Endodermal cell (in vitro differentiated cells): ENCODE measurements at regions not wholly inside any gene's neighbourhood (a gene's known extent, or its start where the extent isn't known, plus 50 kb on each side); places are given as distances from the start of the nearest gene placed in this dataset.

Experiments used
- DNase-seq: peaks from one replicate; pipeline ENCODE4 v3.0.0-alpha.2; 2017
- H3K27ac ChIP-seq: 2 replicates; pipeline ENCODE4 v1.5.1; 2013; ENCODE audit warnings: mild to moderate bottlenecking, low read depth, low read length, moderate library complexity
- H3K27me3 ChIP-seq: 2 replicates; pipeline ENCODE4 v1.6.1; 2013; ENCODE audit warnings: mild to moderate bottlenecking, low read length, moderate library complexity; ENCODE audit not compliant: insufficient read depth, control insufficient read depth, poor library complexity, severe bottlenecking
- H3K36me3 ChIP-seq: 2 replicates; pipeline ENCODE4 v1.7.0; 2013; ENCODE audit warnings: mild to moderate bottlenecking, low read length, moderate library complexity; ENCODE audit not compliant: control insufficient read depth, insufficient read depth
- H3K4me1 ChIP-seq: one replicate; pipeline ENCODE4 v1.7.0; 2013; ENCODE audit warnings: low read length; ENCODE audit not compliant: control insufficient read depth, insufficient read depth
- H3K4me3 ChIP-seq: 2 replicates; pipeline ENCODE4 v1.5.1; 2013; ENCODE audit warnings: mild to moderate bottlenecking, low read length, moderate library complexity
- H3K9ac ChIP-seq: 2 replicates; pipeline ENCODE4 v1.6.1; 2013; ENCODE audit warnings: mild to moderate bottlenecking, low read length, moderate library complexity; ENCODE audit not compliant: poor library complexity, severe bottlenecking; ENCODE audit errors: extremely low read depth
- H3K9me3 ChIP-seq: 2 replicates; pipeline ENCODE4 v1.6.1; 2013; ENCODE audit warnings: mild to moderate bottlenecking, low read length, moderate library complexity; ENCODE audit not compliant: control insufficient read depth
- H3K27ac Mint-ChIP-seq: 2 replicates; pipeline ENCODE4 v1.8.0; 2020; ENCODE audit warnings: mixed read lengths
- H3K27me3 Mint-ChIP-seq: 2 replicates; pipeline ENCODE4 v1.8.0; 2021; ENCODE audit warnings: mild to moderate bottlenecking, mixed read lengths; ENCODE audit not compliant: insufficient read depth
- H3K36me3 Mint-ChIP-seq: 2 replicates; pipeline ENCODE4 v1.8.0; 2020; ENCODE audit warnings: low read depth, mixed read lengths
- H3K4me1 Mint-ChIP-seq: 2 replicates; pipeline ENCODE4 v1.8.0; 2020; ENCODE audit warnings: mixed read lengths
- H3K4me3 Mint-ChIP-seq: 2 replicates; pipeline ENCODE4 v1.8.0; 2020; ENCODE audit warnings: mild to moderate bottlenecking, moderate library complexity, mixed read lengths
- H3K9me3 Mint-ChIP-seq: 2 replicates; pipeline ENCODE4 v1.8.0; 2020; ENCODE audit warnings: mild to moderate bottlenecking, mixed read lengths
- WGBS, 2 experiments: methylation state at CpG; one replicate each; pipeline versions ENCODE4 v1.1.5 to v1.1.7; 2013; ENCODE audit warnings: missing lambda C conversion rate in 2 of 2, mixed read lengths in 1 of 2; ENCODE audit not compliant: insufficient coverage in 1 of 2, insufficient read length in 1 of 2; 5-methylcytosine and 5-hydroxymethylcytosine counted together
- TF ChIP-seq, protein P1 (sequence below): fragments of 200-600 bp; sonication (generic); conservative IDR thresholded peaks from 2 replicates; pipeline ENCODE4 v1.5.0; 2021; ENCODE audit warnings: antibody characterized with exemption, mild to moderate bottlenecking

DNA sequence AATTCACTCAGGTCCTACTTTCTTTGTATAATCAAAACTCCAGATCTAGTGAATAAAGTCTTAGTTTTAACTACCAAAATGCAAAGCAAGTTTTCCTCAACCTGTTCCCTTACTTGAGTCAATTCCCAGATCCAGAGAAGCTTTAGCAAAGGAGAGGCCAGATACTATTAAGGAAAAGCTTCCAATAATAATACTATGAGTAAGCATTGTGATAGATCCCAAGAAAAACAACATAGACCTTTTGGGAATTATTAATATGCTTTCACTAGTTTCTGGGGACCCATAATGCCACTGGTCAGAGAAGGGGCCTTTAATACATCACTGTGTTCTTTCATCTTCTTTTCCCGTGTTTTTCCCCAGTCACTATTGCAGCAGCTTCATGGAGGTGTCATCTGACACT lies 339.9 kb upstream of the CDIN1 start:
- Histone ChIP-seq H3K4me3 (no peak overlapping the region), H3K36me3 (no peaks in the 10 kb centered on the region)
- H3K36me3 Mint-ChIP-seq = peaks cover 2% of the 10 kb centered on the region

DNA sequence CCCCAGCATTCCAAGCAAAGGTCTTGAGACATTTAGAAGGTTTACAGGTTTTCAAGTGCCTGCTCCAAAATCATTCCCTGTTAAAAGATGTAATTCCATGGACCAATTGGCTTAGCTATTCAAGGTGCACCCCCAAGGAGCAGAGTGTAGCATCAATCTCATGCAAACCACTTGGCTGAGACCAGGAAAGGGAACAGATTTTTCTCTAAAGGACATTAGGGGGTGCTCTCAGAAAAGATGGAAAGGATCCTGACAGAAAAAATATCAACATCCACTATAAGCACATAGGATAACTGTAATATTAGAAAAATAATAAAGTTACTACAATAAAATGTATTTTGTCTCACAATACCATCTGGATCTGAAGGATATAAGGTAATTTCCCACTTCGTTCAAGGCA lies 328.0 kb upstream of the CDIN1 start:
- H3K27ac ChIP-seq = no peak overlapping the region
- no peak overlapping the region for H3K27ac Mint-ChIP-seq
- H3K36me3 ChIP-seq = no peaks in the 10 kb centered on the region
- no peaks in the 10 kb centered on the region for H3K9me3 Mint-ChIP-seq
- no peaks in the 10 kb centered on the region for H3K36me3 Mint-ChIP-seq
- no peak overlapping the region for H3K4me3 ChIP-seq
- TF ChIP-seq, protein P1, sequence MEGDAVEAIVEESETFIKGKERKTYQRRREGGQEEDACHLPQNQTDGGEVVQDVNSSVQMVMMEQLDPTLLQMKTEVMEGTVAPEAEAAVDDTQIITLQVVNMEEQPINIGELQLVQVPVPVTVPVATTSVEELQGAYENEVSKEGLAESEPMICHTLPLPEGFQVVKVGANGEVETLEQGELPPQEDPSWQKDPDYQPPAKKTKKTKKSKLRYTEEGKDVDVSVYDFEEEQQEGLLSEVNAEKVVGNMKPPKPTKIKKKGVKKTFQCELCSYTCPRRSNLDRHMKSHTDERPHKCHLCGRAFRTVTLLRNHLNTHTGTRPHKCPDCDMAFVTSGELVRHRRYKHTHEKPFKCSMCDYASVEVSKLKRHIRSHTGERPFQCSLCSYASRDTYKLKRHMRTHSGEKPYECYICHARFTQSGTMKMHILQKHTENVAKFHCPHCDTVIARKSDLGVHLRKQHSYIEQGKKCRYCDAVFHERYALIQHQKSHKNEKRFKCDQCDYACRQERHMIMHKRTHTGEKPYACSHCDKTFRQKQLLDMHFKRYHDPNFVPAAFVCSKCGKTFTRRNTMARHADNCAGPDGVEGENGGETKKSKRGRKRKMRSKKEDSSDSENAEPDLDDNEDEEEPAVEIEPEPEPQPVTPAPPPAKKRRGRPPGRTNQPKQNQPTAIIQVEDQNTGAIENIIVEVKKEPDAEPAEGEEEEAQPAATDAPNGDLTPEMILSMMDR = peak; percentile 17
- H3K9ac ChIP-seq = no peak overlapping the region
- H3K27me3 ChIP-seq = no peaks in the 10 kb centered on the region
- no peaks in the 10 kb centered on the region for H3K4me1 ChIP-seq
- no peaks in the 10 kb centered on the region for H3K4me1 Mint-ChIP-seq
- DNase-seq = no peak
- H3K4me3 Mint-ChIP-seq = no peak overlapping the region
- H3K9me3 ChIP-seq = no peaks in the 10 kb centered on the region
- WGBS, 2 experiments = 91% methylated on average over 1 of the region's 1 CpG; no CpG with 5 or more reads in 1 of the 2 experiments
- peaks cover 4% of the 10 kb centered on the region for H3K27me3 Mint-ChIP-seq

More for the DNA sequence above, 339.9 kb upstream of the CDIN1 start:
- H3K9ac ChIP-seq = no peak overlapping the region
- TF ChIP-seq, protein P1 = no peak
- Mint-ChIP-seq H3K9me3 (peaks cover 18% of the 10 kb centered on the region), H3K4me3 (no peak overlapping the region), H3K27me3 (no peaks in the 10 kb centered on the region), H3K27ac (no peak overlapping the region), H3K4me1 (peaks cover 4% of the 10 kb centered on the region)
- WGBS, 2 experiments = 84 to 100% methylated on average over 1 of the region's 1 CpG
- H3K9me3 ChIP-seq = peaks cover 4% of the 10 kb centered on the region
- H3K4me1 ChIP-seq = peaks cover 2% of the 10 kb centered on the region
- no peak for DNase-seq
- H3K27ac ChIP-seq = no peak overlapping the region
- H3K27me3 ChIP-seq = no peaks in the 10 kb centered on the region

DNA sequence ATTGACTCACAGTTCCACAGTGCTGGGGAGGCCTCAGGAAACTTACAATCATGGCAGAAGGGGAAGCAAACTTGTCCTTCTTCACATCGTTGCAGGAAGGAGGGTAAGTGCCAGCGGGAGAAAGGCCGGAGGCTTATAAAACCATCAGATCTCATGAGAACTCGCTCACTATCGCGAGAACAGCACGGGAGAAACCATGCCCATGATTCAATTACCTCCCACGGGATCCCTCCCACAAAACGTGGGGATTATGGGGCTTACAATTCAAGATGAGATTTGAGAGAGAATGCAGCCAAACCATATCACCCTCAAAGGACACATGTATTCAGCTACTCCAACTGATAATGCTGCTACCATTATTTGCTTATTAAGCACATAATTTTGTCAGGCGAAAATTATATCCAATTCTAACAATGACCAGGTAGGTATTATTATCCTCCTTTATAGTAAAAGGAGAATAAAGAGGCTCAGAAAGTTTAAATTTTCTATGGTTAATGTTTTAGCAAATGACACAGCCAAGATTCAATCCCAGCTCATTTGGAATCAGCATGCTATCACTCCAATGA lies 327.2 kb upstream of the CDIN1 start:
- Mint-ChIP-seq H3K4me3 (no peak overlapping the region), H3K4me1 (no peaks in the 10 kb centered on the region), H3K36me3 (no peaks in the 10 kb centered on the region), H3K27me3 (peaks cover 7% of the 10 kb centered on the region), H3K9me3 (no peaks in the 10 kb centered on the region), H3K27ac (no peak overlapping the region)
- Histone ChIP-seq H3K36me3 (no peaks in the 10 kb centered on the region), H3K9me3 (no peaks in the 10 kb centered on the region), H3K9ac (no peak overlapping the region), H3K4me3 (no peak overlapping the region), H3K27me3 (no peaks in the 10 kb centered on the region), H3K27ac (no peak overlapping the region), H3K4me1 (no peaks in the 10 kb centered on the region)
- no peak for DNase-seq
- TF ChIP-seq, protein P1 = no peak
- WGBS, 2 experiments = 90 to 95% methylated on average over 3 to 10 of the region's 10 CpGs
